HG03139 (cell line): ENCODE measurements at regions not wholly inside any gene's neighbourhood (a gene's known extent, or its start where the extent isn't known, plus 50 kb on each side); places are given as distances from the start of the nearest gene placed in this dataset.

Source experiments
- ATAC-seq: cut with Tn5 transposase; IDR thresholded peaks from one replicate; pipeline ENCODE4 v1.9.1; 2021; ENCODE audit not compliant: unreplicated experiment

DNA sequence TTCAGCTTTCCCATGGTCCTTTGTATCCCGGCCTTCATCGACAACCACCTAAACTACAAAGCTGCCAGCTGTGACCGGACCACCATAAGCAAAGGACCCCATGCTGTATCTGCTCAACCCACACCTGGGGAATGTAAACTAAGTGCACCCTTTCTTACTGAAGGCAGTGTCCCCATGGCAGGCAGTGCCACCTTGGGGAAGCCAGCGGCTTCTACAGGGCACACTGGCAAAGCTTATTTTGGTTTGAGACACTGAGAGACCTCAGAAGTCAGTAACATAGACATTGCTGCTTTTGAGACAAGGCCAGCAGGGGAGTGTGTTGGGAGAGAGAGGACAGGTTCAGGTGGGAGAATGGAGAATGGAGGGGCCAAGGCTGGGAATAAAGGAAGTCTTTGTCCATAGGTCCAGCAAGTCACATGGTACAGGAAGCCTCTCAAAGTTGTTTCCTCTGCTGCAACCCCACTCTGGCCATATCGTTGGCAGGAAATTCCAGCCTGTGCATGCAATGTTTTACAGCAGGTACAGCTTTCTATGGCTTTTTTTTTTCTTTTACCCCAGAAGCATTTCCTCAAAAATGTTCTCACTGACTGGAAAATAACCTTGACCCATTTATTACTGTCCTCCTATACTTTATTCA, 85.9 kb upstream of the NPVF start:
- no peak for ATAC-seq

- ATAC-seq, result no peak
These were observed 86.5 kb upstream of the NPVF start for GRCh38 chr7:25314731-25315267.

- no peak for ATAC-seq
These were observed 88.1 kb upstream of the NPVF start for GRCh38 chr7:25316366-25316765.

- no peak for ATAC-seq
These were observed 89.8 kb upstream of the NPVF start for GRCh38 chr7:25318047-25318446.

DNA sequence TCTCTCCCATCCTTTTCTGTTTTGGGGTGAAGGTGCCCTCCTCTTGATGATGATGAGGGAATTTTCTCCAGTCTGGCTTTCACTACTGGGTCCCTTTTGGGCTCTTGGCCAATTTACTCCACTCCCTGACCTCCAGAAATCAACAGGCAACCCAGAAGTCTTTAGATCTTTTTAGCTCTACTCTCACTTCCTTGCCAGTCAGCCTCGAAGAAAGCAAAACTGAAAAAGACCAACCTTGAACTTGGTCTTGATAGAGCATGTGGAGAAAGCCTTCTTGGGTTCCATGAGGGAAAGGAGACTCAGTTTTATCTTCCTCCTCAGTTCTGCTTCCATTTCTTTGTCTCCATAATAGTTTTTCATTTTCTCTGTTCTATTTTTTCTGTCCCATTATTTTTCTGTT, 91.4 kb upstream of the NPVF start:
- no peak for ATAC-seq

GRCh38 chr7:25320791-25321190, 92.5 kb upstream of the NPVF start:
- ATAC-seq, result no peak

- no peak for ATAC-seq
These were observed 93.1 kb upstream of the NPVF start for GRCh38 chr7:25321424-25321823.

DNA sequence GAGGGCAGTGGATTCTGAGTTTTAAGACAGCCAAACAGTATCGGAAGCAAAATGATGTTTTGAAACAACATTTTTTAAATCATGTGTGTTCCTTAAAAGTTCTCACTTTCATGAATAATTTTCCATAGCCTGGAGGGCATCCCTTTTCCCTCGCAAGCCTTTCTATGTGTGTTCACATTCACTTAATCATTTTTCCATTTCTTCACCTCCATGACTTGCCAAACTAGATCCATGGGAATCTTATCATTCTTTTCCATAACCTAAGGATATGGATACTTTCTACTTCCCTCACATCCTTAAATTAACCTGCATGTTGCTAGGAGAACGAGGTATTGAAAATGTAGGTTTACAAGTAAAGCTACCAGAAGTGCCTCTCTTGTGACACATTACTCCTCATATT, 94.2 kb upstream of the NPVF start:
- no peak for ATAC-seq

DNA sequence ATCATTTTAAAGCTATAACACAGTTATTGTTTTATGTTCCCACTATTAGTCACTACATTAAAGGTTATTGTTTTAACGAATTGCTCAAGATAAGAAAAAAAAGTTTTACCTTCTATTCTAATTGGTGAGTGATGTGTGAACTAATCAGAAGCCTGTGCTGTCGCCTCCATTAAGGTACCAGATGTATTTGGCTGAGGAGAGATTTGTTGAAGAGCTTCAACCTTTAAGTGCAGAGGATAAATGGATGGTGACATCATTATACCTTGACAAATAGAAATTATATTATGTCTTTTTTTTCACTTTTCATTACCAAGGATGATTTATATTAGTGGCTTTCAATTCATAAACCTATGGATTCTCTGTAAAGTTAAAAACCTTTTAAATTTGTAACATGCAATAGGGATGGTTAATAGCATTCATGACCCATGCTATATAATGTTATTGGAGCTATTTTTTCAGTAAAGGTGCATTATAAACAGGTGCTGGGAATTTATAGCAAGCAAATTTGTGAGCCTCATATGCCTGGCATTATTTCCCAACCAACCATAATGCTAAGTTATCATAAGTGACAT, 97.0 kb upstream of the NPVF start:
- no peak for ATAC-seq

DNA sequence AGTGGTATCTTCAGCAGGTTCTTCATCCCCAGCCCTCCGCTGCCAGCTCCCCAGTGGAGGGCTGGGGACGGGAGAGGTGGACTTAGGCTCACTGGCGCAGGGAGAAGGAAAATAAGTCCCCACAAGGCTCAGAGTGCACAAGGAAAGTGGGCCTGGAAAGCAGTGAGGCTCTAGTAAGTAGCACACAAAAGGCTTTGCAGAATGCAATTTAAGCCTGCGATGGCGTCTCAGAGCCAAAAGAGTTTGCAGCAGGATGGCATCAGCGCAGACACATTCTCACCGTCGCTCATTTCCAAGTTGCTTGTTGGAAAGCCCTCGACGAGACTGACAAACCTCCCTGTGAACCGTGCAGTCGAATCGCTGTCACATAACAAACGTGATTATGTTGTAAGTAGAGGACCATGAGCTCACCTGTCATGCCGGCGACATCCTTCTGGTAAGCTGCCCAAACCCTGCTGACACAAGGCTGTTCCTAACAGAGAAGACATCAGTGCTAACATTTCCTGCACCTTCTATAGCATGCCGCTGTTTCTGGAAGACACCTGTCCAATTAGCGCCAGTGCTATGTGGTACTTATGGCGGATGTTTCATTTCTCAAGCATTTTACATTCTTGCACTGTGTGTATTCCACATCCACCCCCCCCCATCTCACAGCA, 98.3 kb upstream of the NPVF start:
- ATAC-seq, result no peak

DNA sequence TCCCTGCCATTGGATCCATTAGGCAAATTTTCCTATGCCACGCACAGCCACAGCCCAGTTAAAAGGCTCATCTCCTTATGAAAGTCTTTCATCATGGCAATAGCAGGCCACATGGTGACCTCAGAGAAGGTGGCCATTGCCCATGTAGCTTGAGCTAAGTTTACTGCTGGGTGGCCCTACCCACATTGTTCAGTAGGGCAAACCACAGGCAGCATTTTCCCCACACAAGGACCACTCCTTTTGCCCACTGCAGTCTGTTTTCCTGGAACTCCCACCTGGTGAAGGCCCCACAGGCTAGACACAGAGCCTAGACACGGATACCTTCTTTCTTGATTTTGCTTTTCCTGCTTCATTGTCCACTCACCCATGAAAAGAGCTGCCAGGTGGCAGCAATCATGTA, 101.5 kb upstream of the NPVF start:
- no peak for ATAC-seq

GRCh38 chr7:25333296-25333928, 105.1 kb upstream of the NPVF start:
- no peak for ATAC-seq

DNA sequence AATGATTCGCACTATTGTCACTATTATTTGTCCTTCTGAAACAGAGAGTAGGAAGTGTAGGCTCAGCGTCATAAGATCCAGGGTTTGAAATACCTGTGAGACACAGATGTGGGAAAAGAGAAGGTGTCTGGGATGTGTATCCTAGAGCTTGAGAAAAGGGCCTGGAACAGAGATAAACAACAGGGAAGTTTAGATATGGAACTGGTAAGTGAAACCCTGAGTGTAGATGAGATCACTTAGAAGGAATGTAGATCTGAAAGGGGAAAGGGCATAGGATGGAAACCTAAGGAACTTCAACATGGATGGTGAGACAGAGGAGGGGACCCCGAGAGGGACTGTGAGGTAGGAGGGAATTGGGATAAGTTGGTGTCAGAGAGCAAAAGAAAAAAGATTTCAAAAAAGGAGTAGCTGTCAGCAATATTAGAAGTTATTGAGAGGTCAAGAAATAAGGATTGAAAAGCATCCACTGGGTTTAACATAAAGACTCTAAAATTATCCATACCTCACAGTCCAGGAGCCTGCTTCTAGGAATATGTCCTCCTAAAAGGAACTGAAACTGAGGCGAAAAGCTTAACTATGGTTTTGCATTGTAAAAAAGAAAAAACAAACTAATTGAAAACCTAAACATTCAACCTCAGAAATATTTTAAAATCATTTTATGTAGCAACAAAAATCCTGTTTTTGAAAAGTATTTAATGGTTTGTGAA, 119.2 kb upstream of the NPVF start:
- no peak for ATAC-seq

DNA sequence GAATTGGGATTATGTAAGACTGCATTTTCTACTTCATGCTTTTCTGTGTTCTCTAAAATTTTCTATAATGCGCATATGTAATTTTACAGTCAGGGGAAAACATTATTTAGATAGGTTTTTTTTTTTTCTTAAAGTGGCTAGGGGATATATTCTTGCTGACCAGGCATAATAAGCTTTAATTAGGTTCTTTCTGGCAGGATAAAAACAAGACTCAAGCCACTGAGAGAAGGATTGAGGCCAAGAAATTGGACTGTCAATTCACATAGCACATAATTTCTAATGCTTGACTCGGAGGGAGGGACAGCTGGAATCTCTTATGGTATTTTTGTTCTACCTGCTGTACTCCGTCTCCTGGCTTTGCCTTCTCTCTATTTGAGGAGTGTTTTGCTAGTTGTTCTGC, 119.8 kb upstream of the NPVF start:
- no peak for ATAC-seq

DNA sequence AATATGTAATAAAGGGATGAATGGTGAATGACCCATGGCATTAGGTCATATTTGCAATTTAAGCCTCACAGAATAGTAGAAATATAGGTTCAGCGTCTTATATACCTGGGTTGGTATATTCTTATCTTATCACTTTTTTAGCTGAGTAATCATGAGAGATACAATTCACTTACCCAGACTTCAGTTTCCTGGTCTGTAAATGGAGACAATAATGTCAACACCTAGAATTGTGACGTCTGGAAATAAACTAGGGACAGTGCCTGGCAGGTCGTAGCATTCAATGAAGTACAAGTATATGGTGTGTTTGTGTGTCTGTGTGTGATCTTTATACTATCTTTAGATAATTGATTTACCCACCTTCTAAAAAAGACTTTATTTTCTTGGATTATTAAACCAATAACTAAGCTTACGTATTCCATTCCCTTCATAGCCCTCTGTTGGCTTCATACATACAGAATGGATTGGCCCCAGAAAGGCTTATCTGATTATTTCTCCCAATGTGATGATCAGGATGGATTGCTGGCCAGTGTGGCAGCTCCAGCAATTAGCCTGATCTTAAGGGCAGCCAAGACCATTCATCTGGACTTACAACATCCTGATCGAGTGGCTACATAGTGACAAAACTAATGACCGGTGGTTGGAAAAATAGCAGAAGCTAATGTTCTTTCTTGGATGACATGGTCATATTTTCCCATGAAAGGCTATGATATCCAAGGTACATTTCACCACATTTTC, 121.2 kb upstream of the NPVF start:
- ATAC-seq, result no peak

GRCh38 chr7:25350041-25350440, 121.8 kb upstream of the NPVF start:
- ATAC-seq, result no peak

- no peak for ATAC-seq
These were observed 123.5 kb upstream of the NPVF start for GRCh38 chr7:25351761-25352160.

GRCh38 chr7:25353196-25353595, 124.9 kb upstream of the NPVF start:
- no peak for ATAC-seq

- ATAC-seq, result no peak
These were observed 125.4 kb upstream of the NPVF start for GRCh38 chr7:25353732-25354131.

DNA sequence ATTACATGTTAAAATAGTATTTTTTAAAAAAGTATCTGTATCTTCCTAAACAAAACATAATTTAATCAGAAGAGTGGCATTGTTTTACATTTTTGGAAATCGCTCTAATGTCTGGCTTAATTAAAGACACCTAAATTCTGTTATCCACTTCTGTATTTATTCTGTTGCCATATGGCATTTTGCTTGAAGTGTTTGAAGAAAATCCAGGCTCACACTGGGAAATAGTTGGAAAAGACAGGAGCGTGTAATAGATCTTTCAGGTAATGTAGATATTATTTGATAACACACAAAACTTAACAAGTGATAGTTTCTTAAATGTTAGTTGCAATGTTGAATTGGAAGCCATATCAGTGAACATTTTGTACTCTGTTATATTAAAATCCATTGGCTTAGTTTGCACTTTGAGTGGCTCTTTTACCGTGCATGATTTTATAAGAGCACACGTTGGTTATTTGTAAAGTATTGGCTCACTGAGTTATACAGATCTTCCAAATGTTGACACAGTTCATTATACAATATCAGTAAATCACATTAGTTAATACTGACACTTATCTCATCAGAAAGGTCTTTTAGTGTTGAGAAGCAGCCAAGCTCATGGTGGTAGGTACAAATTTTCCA, 128.4 kb upstream of the NPVF start:
- ATAC-seq, result no peak
